Activated CD8-positive, alpha-beta T cell treated with anti-CD3 and anti-CD28 coated beads for 36 hours (primary cell): ENCODE measurements at regions not wholly inside any gene's neighbourhood (a gene's known extent, or its start where the extent isn't known, plus 50 kb on each side); places are given as distances from the start of the nearest gene placed in this dataset.
"Not testable (repeated sequence)": the region's sequence is repeated elsewhere in the genome, so short reads cannot be mapped to it uniquely, and the experiment has no call there.

ENCODE experiments used
- ATAC-seq: fragments of 200-7000 bp; cut with Tn5 transposase; one replicate; pipeline ENCODE4 v1.10.0; 2021; ENCODE audit warnings: mild to moderate bottlenecking, moderate library complexity
- CTCF ChIA-PET: fragments of 350-600 bp; sonication (Branson Sonifier 250); formaldehyde crosslinking; loops from one replicate; lab custom pipeline; 2021; ENCODE audit warnings: antibody characterized with exemption; lab: Charles Lee
- POLR2A ChIA-PET: fragments of 350-600 bp; sonication (Branson Sonifier 250); formaldehyde crosslinking; loops from one replicate; lab custom pipeline; 2021; ENCODE audit warnings: antibody characterized with exemption; lab: Charles Lee
- DNase-seq: peaks from one replicate; pipeline ENCODE4 v3.0.0-alpha.2; 2020
- H3K27ac Mint-ChIP-seq: one replicate; pipeline ENCODE4 v1.8.0; 2021; ENCODE audit warnings: mild to moderate bottlenecking, mixed read lengths
- H3K27me3 Mint-ChIP-seq: one replicate; pipeline ENCODE4 v1.8.0; 2021; ENCODE audit warnings: mixed read lengths
- H3K36me3 Mint-ChIP-seq: one replicate; pipeline ENCODE4 v1.8.0; 2021; ENCODE audit warnings: low read depth, mixed read lengths
- H3K4me1 Mint-ChIP-seq: one replicate; pipeline ENCODE4 v1.8.0; 2021; ENCODE audit warnings: low read depth, mixed read lengths
- H3K4me3 Mint-ChIP-seq: one replicate; pipeline ENCODE4 v1.8.0; 2021; ENCODE audit warnings: mild to moderate bottlenecking, moderate library complexity, mixed read lengths
- H3K9me3 Mint-ChIP-seq: one replicate; pipeline ENCODE4 v1.8.0; 2021; ENCODE audit warnings: mixed read lengths
- CTCF ChIP-seq: fragments of 200-600 bp; IDR thresholded peaks from one replicate; pipeline ENCODE4 v1.8.0; 2022; ENCODE audit warnings: antibody characterized with exemption, mild to moderate bottlenecking
- intact Hi-C: fragments of 100-400 bp; cut with micrococcal nuclease; formaldehyde crosslinking; loops from one replicate; pipeline ENCODE4 v1.10.0; 2022

GRCh38 chr5:96546120-96546519 lies 113.1 kb upstream of the PCSK1 start:
- Mint-ChIP-seq H3K4me3 (no peak overlapping the region), H3K9me3 (no peaks in the 10 kb centered on the region), H3K27ac (no peak overlapping the region), H3K4me1 (no peaks in the 10 kb centered on the region), H3K27me3 (no peaks in the 10 kb centered on the region), H3K36me3 (no peaks in the 10 kb centered on the region)
- ATAC-seq (no peak), DNase-seq (no peak)
- intact Hi-C loops, result no loop called here
- ChIA-PET CTCF (no interaction called here), POLR2A (no interaction called here)
- TF ChIP-seq CTCF, result no peak

- H3K27me3 Mint-ChIP-seq, result no peaks in the 10 kb centered on the region
- CTCF ChIA-PET, result interaction anchor here (1.4 to 1.5 kb wide), 2 partner anchors 48 to 54 kb away, joined by 3 to 4 read pairs; no protein-coding TSS in a partner anchor
- no peak overlapping the region for H3K4me3 Mint-ChIP-seq
- no peaks in the 10 kb centered on the region for H3K4me1 Mint-ChIP-seq
- H3K36me3 Mint-ChIP-seq, result no peaks in the 10 kb centered on the region
- no peak overlapping the region for H3K27ac Mint-ChIP-seq
- intact Hi-C loops, result no loop called here
- H3K9me3 Mint-ChIP-seq, result no peaks in the 10 kb centered on the region
- ATAC-seq (no peak), DNase-seq (no peak)
- POLR2A ChIA-PET, result no interaction called here
- no peak for TF ChIP-seq CTCF
Measured at GRCh38 chr5:96547486-96547885, 114.4 kb upstream of the PCSK1 start.

GRCh38 chr5:96548905-96549304 lies 113.3 kb upstream of the CAST start:
- Mint-ChIP-seq H3K4me1 (no peaks in the 10 kb centered on the region), H3K27ac (no peak overlapping the region), H3K9me3 (no peaks in the 10 kb centered on the region), H3K4me3 (no peak overlapping the region), H3K27me3 (no peaks in the 10 kb centered on the region), H3K36me3 (no peaks in the 10 kb centered on the region)
- POLR2A ChIA-PET, result no interaction called here
- TF ChIP-seq CTCF, result no peak
- ATAC-seq, result no peak
- intact Hi-C loops, result no loop called here
- DNase-seq, result no peak
- CTCF ChIA-PET, result interaction anchor here (1.4 kb wide), 1 partner anchor 47 kb away, joined by 4 read pairs; no protein-coding TSS in a partner anchor

- H3K4me1 Mint-ChIP-seq, CTCF ChIA-PET, DNase-seq, H3K27ac Mint-ChIP-seq, H3K4me3 Mint-ChIP-seq, H3K9me3 Mint-ChIP-seq, H3K27me3 Mint-ChIP-seq, H3K36me3 Mint-ChIP-seq, intact Hi-C loops, ATAC-seq: not testable (repeated sequence)
- POLR2A ChIA-PET, result interaction anchor here (0.6 kb wide), 1 partner anchor 21 kb away, joined by 3 read pairs; no protein-coding TSS in a partner anchor
Measured at GRCh38 chr5:96560857-96561256, 101.3 kb upstream of the CAST start.

GRCh38 chr5:96562614-96563013 lies 99.6 kb upstream of the CAST start:
- Mint-ChIP-seq H3K9me3 (no peaks in the 10 kb centered on the region), H3K27ac (no peak overlapping the region), H3K4me1 (peaks cover 13% of the 10 kb centered on the region), H3K27me3 (peaks cover 1% of the 10 kb centered on the region), H3K36me3 (no peaks in the 10 kb centered on the region), H3K4me3 (no peak overlapping the region)
- no peak for DNase-seq
- TF ChIP-seq CTCF, result no peak
- ChIA-PET CTCF (no interaction called here), POLR2A (no interaction called here)
- intact Hi-C loops, result no loop called here
- no peak for ATAC-seq

- CTCF ChIA-PET, result interaction anchor here (1.0 to 1.4 kb wide), 2 partner anchors 10 to 124 kb away, joined by 3 to 4 read pairs; no protein-coding TSS in a partner anchor
- no peak overlapping the region for H3K27ac Mint-ChIP-seq
- H3K27me3 Mint-ChIP-seq, result no peaks in the 10 kb centered on the region
- ATAC-seq (no peak), DNase-seq (no peak)
- POLR2A ChIA-PET, result no interaction called here
- peaks cover 13% of the 10 kb centered on the region for H3K4me1 Mint-ChIP-seq
- no peak overlapping the region for H3K4me3 Mint-ChIP-seq
- H3K9me3 Mint-ChIP-seq, result no peaks in the 10 kb centered on the region
- no peaks in the 10 kb centered on the region for H3K36me3 Mint-ChIP-seq
- TF ChIP-seq CTCF, result no peak
- intact Hi-C loops, result no loop called here
Measured at GRCh38 chr5:96563816-96564215, 98.4 kb upstream of the CAST start.
